IPS DF 6.9 (cell line): ENCODE measurements at regions not wholly inside any gene's neighbourhood (a gene's known extent, or its start where the extent isn't known, plus 50 kb on each side); places are given as distances from the start of the nearest gene placed in this dataset.
"Not testable (repeated sequence)": the region's sequence is repeated elsewhere in the genome, so short reads cannot be mapped to it uniquely, and the experiment has no call there.

Source experiments
- DNase-seq: peaks from one replicate; pipeline ENCODE4 v3.0.0-alpha.2; 2013; ENCODE audit warnings: low read depth, low spot score
- H3K27ac ChIP-seq: one replicate; pipeline ENCODE4 v1.5.1; 2013; ENCODE audit warnings: low read length, control low read depth
- H3K27me3 ChIP-seq: 2 replicates; pipeline ENCODE4 v1.6.1; 2013; ENCODE audit warnings: mild to moderate bottlenecking, low read length; ENCODE audit not compliant: control insufficient read depth, insufficient read depth
- H3K36me3 ChIP-seq: 2 replicates; pipeline ENCODE4 v1.6.1; 2013; ENCODE audit warnings: low read length; ENCODE audit not compliant: control insufficient read depth, insufficient read depth
- H3K4me1 ChIP-seq: 2 replicates; pipeline ENCODE4 v1.6.1; 2013; ENCODE audit warnings: low read length; ENCODE audit not compliant: control insufficient read depth, insufficient read depth
- H3K4me3 ChIP-seq: 2 replicates; pipeline ENCODE4 v1.5.1; 2013; ENCODE audit warnings: mild to moderate bottlenecking, low read length
- H3K9me3 ChIP-seq: 2 replicates; pipeline ENCODE4 v1.6.1; 2013; ENCODE audit warnings: low read length, inconsistent platforms; ENCODE audit not compliant: control insufficient read depth, insufficient read depth
- WGBS: extraction: QIAGEN DNeasy Blood & Tissue Kit; methylation state at CpG from one replicate; pipeline ENCODE4 v1.1.7; 2013; ENCODE audit warnings: mixed read lengths, missing lambda C conversion rate; ENCODE audit not compliant: insufficient read length, insufficient coverage; 5-methylcytosine and 5-hydroxymethylcytosine counted together

DNA sequence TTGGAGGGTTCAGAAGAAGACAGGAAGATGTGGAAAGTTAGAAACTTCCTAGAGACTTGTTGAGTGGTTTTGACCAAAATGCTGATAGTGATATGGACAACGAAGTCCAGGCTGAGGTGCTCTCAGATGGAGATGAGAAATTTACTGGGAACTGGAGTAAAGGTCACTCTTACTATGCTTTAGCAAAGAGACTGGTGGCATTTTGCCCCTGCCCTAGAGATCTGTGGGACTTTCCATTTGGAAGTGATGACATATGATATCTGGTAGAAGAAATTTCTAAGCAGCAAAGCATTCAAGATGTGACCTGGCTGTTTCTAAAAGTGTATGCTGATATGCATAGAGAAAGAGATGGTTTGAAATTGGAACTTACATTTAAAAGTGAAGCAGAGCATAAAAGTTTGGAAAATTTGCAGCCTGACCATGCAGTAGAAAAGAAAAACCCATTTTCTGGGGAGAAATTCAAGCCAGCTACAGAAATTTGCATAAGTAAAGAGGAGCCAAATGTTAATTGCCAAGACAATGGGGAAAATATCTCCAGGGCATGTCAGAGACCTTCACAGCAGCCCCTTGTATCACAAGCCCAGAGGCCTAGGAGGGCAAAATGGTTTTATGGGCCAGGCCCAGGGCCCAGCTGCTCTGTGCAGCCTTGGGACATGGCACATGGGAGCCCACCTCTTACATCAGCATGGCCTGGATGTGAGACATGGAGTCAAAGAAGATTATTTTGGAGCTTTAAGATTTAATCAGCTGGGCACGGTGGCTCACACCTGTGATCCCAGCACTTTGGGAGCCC lies 63.1 kb upstream of the SLC1A4 start:
- not testable (repeated sequence) for H3K27me3 ChIP-seq, DNase-seq, H3K9me3 ChIP-seq, H3K27ac ChIP-seq, H3K4me3 ChIP-seq, H3K36me3 ChIP-seq, H3K4me1 ChIP-seq
- no CpG with 5 or more reads among the region's 2 CpGs for WGBS

DNA sequence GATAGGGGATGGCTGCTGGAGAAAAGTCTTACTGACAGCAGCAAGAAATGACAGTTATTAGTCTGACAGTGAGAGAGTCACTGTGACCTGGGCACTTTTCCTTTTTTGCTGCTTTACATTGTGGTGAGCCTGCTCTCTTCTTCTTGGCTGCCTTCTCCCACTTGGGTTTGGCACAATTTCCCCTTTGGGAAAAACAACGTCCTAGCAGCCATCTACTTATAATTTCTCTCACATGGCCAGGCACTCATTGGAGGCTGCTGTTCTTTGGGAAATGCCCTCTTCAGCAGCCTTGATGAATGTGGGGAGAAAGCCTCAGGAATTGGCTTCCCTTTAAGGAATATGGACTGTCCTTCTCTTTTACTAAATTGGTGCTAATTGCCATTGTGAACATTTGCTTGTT lies 60.4 kb upstream of the SLC1A4 start:
- Histone ChIP-seq H3K4me3 (no peak overlapping the region), H3K27ac (no peak overlapping the region), H3K27me3 (no peaks in the 10 kb centered on the region), H3K4me1 (no peaks in the 10 kb centered on the region), H3K36me3 (no peaks in the 10 kb centered on the region), H3K9me3 (no peaks in the 10 kb centered on the region; the same call in 1 of the 2 replicates)
- WGBS = no CpG with 5 or more reads among the region's 1 CpG
- no peak for DNase-seq

DNA sequence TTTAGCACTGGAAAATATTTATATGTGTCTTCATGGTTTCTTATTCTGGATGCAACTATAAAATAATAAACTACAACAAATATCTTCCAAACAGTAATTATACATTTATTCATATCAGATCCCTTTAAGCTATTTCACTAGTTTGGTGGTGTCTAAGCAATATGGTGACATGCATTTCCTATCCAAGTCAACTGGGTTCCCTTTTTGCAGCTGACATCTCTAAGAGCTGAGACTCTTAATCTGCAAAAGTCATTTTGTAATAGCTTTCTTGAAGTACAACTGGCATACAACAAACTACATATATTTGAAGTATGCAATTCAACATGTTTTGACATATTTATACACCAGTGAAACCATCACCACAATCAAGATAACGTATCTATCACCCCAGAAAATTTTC lies 59.9 kb upstream of the SLC1A4 start:
- DNase-seq = no peak
- Histone ChIP-seq H3K4me1 (no peaks in the 10 kb centered on the region), H3K27me3 (no peaks in the 10 kb centered on the region), H3K9me3 (no peaks in the 10 kb centered on the region; the same call in 1 of the 2 replicates), H3K4me3 (no peak overlapping the region), H3K36me3 (no peaks in the 10 kb centered on the region), H3K27ac (no peak overlapping the region)
- WGBS = no CpG with 5 or more reads among the region's 1 CpG

DNA sequence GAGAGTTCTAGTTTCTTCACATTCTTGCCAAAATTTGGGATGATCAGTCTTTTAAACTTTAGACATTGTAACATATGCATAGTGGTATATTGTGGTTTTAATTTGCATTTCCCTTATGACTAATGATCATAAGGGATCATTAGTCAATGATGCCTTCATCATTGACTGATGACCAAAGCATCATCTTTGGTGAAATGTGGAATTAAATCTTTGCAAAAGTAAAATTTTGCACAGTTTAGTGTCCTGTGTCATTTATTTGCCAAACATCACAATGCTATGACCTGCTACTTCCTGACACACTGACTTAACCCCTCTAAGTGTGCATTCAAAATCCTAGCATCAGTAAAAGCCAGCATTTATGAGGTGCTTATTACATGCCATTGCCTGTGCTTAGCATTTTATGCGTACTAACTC lies 58.9 kb upstream of the SLC1A4 start:
- no CpG with 5 or more reads among the region's 1 CpG for WGBS
- Histone ChIP-seq H3K27me3 (no peaks in the 10 kb centered on the region), H3K4me1 (no peaks in the 10 kb centered on the region), H3K4me3 (no peak overlapping the region), H3K9me3 (no peaks in the 10 kb centered on the region; the same call in 1 of the 2 replicates), H3K36me3 (no peaks in the 10 kb centered on the region), H3K27ac (no peak overlapping the region)
- no peak for DNase-seq

DNA sequence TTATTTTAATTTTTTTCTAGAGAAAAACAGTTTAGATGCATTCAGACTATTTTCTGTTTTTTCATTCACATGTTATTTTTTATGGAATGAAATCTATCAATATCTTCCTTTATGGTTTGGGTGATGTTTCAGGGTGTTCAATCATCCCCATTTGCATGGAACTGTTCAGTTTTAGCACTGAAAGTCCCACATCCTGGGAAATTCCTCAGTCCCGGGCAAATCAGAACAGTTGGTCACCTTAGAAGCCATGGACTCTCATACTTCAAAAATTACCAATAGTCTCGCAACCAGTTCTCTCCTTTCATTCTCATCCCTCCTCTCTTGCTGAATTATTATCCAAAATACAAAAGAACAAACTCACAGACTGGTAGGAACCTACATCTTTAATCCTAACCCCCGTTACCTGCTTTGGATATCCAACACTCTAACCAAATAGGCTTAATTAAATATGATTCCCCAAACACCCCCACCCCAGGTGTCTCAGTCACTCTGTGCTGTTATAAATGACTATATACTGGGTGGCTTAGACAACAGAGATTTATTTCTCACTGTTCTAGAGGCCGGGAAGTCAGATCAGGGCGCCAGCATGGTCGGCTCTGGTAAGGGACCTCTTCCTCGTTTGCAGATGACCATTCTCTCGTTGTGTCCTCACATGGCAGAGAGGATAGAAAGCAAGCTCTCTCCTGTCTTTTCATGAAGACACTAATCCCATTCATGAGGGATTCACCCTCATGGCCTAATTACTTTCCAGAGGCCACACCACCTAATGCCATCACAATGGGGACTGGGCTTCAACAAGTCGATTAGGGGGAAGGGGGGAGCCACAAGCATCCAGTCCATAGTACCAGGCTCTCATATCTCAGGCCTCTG lies 57.7 kb upstream of the SLC1A4 start:
- H3K4me3 ChIP-seq = no peak overlapping the region
- H3K9me3 ChIP-seq = no peaks in the 10 kb centered on the region; the same call in 1 of the 2 replicates
- no peaks in the 10 kb centered on the region for H3K4me1 ChIP-seq
- DNase-seq = no peak
- no peaks in the 10 kb centered on the region for H3K36me3 ChIP-seq
- H3K27me3 ChIP-seq = no peaks in the 10 kb centered on the region
- no CpG with 5 or more reads among the region's 9 CpGs for WGBS
- no peak overlapping the region for H3K27ac ChIP-seq

- no peak for DNase-seq
- H3K4me1 ChIP-seq = no peaks in the 10 kb centered on the region
- H3K36me3 ChIP-seq = no peaks in the 10 kb centered on the region
- H3K27me3 ChIP-seq = no peaks in the 10 kb centered on the region
- no peak overlapping the region for H3K27ac ChIP-seq
- no CpG with 5 or more reads among the region's 1 CpG for WGBS
- no peak overlapping the region for H3K4me3 ChIP-seq
- H3K9me3 ChIP-seq = no peaks in the 10 kb centered on the region
Measured at GRCh38 chr2:64932116-64932370, 57.2 kb upstream of the SLC1A4 start.

DNA sequence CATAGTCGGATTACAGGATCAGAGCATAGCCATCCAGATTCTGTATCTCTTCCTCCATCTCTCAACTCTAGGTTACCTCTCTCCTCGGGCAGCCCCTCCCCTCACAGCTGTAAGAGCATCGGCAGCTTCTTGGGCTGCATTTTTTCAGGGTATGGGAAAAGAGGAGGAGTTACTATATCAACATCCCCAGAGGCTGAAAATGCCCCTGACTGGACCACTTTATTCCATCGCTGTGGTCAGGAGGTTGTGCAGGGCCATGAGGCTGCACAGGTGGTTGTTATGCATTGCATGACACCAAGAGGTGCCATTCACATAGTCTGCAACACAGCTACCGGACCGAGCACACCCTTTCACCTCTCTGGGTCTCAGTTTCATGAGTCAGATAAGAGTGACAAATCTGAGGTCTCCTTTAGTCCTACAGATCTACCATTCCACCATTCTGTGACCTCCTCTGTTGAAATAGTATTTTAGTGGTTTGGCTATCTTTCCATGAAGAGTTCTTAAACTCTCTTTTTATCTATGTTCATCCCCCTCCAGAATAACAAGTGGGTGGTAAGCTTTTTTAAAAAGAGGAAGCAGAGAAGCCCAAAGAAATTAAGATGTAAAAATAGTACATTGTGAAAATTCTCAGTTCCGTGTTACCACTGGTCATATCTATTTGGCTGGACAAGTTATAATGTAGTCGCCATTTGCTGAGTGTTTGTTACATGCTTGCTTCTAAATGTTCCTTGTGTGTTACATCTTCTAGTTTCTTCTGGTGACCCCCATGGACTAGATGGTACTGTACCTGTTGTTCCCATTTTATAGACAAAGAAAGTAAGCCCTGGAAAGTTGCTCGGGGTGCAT lies 56.6 kb upstream of the SLC1A4 start:
- no CpG with 5 or more reads among the region's 9 CpGs for WGBS
- no peak for DNase-seq
- no peaks in the 10 kb centered on the region for H3K36me3 ChIP-seq
- no peak overlapping the region for H3K4me3 ChIP-seq
- H3K27ac ChIP-seq = no peak overlapping the region
- no peaks in the 10 kb centered on the region for H3K27me3 ChIP-seq
- H3K4me1 ChIP-seq = no peaks in the 10 kb centered on the region
- no peaks in the 10 kb centered on the region for H3K9me3 ChIP-seq

DNA sequence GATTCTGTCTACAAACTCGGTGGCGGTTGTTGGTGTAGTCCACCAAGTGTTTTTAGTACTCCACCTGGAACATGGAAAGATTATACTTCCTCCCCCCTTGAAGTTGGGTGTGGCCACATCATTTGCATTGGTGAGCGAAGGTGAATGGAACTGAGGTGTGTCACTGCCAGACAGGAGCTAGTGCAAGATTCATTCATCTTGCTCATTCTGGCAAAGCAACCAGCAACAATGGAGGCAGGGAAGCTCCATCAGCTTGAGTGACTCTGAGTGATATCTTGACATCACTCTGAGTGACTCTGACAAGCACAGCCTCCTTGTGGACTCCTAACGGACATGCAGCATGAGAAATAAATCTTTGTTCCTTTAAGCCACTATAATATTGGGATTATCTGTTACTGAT lies 54.7 kb upstream of the SLC1A4 start:
- no peak overlapping the region for H3K27ac ChIP-seq
- H3K9me3 ChIP-seq = no peaks in the 10 kb centered on the region
- no peaks in the 10 kb centered on the region for H3K27me3 ChIP-seq
- no peak overlapping the region for H3K4me3 ChIP-seq
- WGBS = no CpG with 5 or more reads among the region's 4 CpGs
- H3K36me3 ChIP-seq = no peaks in the 10 kb centered on the region
- peaks cover 2% of the 10 kb centered on the region; the same call in 1 of the 2 replicates for H3K4me1 ChIP-seq
- no peak for DNase-seq

DNA sequence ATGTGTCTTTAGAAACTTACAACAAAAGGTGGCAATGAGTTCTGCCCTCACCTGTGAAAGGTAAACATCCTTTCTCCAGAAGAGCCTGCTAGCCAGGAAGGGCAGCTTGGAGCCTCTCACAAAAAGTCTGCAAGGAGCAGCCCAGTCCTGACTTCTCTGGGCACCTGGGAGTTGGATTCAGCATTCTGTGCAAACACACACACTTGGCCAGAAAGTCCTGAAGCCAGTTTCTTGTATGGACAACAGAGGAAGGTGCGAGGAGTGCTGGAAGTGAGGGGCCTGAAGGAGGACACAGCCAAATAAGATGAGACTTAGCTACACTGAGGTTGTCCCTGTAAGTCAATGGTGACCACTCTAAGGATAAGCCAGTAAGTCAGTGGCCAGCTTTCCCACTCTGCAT lies 52.4 kb upstream of the SLC1A4 start:
- WGBS = no CpG with 5 or more reads among the region's 1 CpG
- Histone ChIP-seq H3K36me3 (no peaks in the 10 kb centered on the region), H3K4me1 (peaks cover 2% of the 10 kb centered on the region; the same call in 1 of the 2 replicates), H3K9me3 (no peaks in the 10 kb centered on the region), H3K27me3 (no peaks in the 10 kb centered on the region), H3K27ac (no peak overlapping the region), H3K4me3 (no peak overlapping the region)
- DNase-seq = no peak

DNA sequence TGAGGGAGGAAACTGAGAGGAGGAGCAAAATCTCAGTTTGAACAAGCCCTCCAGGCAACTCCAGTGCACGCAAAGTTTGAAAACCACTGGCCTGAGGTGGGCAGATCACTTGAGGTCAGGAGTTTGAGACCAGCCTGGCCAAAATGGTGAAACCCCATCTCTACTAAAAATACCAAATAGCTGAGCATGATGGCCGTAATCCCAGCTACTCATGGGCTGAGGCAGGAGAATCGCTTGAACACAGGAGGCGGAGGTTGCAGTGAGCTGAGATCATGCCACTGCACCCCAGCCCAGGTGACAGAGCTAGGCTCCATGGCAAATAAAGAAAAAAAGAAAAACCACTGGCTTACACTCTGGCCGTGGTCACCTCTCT lies 51.9 kb upstream of the SLC1A4 start:
- H3K4me3 ChIP-seq, H3K4me1 ChIP-seq, H3K36me3 ChIP-seq: not testable (repeated sequence)

More for the DNA sequence above, 51.9 kb upstream of the SLC1A4 start:
- no CpG with 5 or more reads among the region's 5 CpGs for WGBS
- not testable (repeated sequence) for H3K27me3 ChIP-seq, H3K9me3 ChIP-seq, H3K27ac ChIP-seq, DNase-seq
